Keratinocyte (primary cell): ENCODE measurements at regions not wholly inside any gene's neighbourhood (a gene's known extent, or its start where the extent isn't known, plus 50 kb on each side); places are given as distances from the start of the nearest gene placed in this dataset.

Source experiments
- DNase-seq: peaks from one replicate; pipeline ENCODE4 v3.0.0-alpha.2; 2011; ENCODE audit warnings: low read depth, missing footprints, low spot score
- FAIRE-seq: peaks from 2 replicates; lab custom pipeline; 2011; peaks lifted over from hg19 to GRCh38; lab: Jason Lieb, UNC
- H2AFZ ChIP-seq: 2 replicates; pipeline ENCODE4 v1.6.0; 2012; ENCODE audit warnings: low read length, control low read depth, inconsistent platforms; ENCODE audit not compliant: control insufficient read depth
- H3K27ac ChIP-seq: 2 replicates; pipeline ENCODE4 v1.5.1; 2011; ENCODE audit warnings: low read length; ENCODE audit not compliant: control insufficient read depth, insufficient read depth
- H3K27me3 ChIP-seq: 3 replicates; pipeline ENCODE4 v1.6.0; 2011; ENCODE audit warnings: low read length; ENCODE audit not compliant: control insufficient read depth, insufficient read depth; ENCODE audit errors: extremely low read depth
- H3K36me3 ChIP-seq, 2 experiments: 2 replicates in 1 of 2; 3 replicates in 1 of 2; pipeline ENCODE4 v1.5.1; 2011; ENCODE audit warnings: low read length in 2 of 2, mild to moderate bottlenecking in 1 of 2; ENCODE audit not compliant: control insufficient read depth in 2 of 2, insufficient read depth in 2 of 2; ENCODE audit errors: extremely low read depth in 1 of 2
- H3K4me1 ChIP-seq: 3 replicates; pipeline ENCODE4 v1.5.1; 2011; ENCODE audit warnings: low read length; ENCODE audit not compliant: control insufficient read depth, insufficient read depth; ENCODE audit errors: extremely low read depth
- H3K4me2 ChIP-seq: 3 replicates; pipeline ENCODE4 v1.6.0; 2011; ENCODE audit warnings: low read depth, low read length; ENCODE audit not compliant: control insufficient read depth, insufficient read depth; ENCODE audit errors: extremely low read depth
- H3K4me3 ChIP-seq, 3 experiments: fragments of 200-600 bp in 1 of 3; sonication (generic) in 1 of 3; 2 replicates in 2 of 3; 3 replicates in 1 of 3; pipeline ENCODE4 v1.5.1; 2011 to 2016; ENCODE audit warnings: low read length in 3 of 3, mild to moderate bottlenecking in 3 of 3, control low read depth in 2 of 3, inconsistent platforms in 1 of 3, low read depth in 1 of 3, mixed read lengths in 1 of 3, mixed run types in 1 of 3, moderate library complexity in 1 of 3; ENCODE audit not compliant: control insufficient read depth in 2 of 3, insufficient read depth in 2 of 3; ENCODE audit errors: extremely low read depth in 1 of 3
- H3K79me2 ChIP-seq: 2 replicates; pipeline ENCODE4 v1.6.0; 2012; ENCODE audit warnings: low read length; ENCODE audit not compliant: control insufficient read depth, insufficient read depth
- H3K9ac ChIP-seq: 3 replicates; pipeline ENCODE4 v1.6.0; 2011; ENCODE audit warnings: low read length; ENCODE audit not compliant: control insufficient read depth, insufficient read depth; ENCODE audit errors: extremely low read depth
- H3K9me1 ChIP-seq: 3 replicates; pipeline ENCODE4 v1.6.0; 2011; ENCODE audit warnings: low read length; ENCODE audit not compliant: control insufficient read depth, insufficient read depth; ENCODE audit errors: extremely low read depth
- H3K9me3 ChIP-seq: 2 replicates; pipeline ENCODE4 v1.5.1; 2012; ENCODE audit warnings: low read depth, low read length; ENCODE audit not compliant: control insufficient read depth
- H4K20me1 ChIP-seq: 3 replicates; pipeline ENCODE4 v1.6.0; 2011; ENCODE audit warnings: low read length; ENCODE audit not compliant: control insufficient read depth, insufficient read depth; ENCODE audit errors: extremely low read depth
- CTCF ChIP-seq, 3 experiments: IDR thresholded peaks in 1 of 3; conservative IDR thresholded peaks in 1 of 3; optimal IDR thresholded peaks in 1 of 3; 2 replicates in 2 of 3; 3 replicates in 1 of 3; pipeline versions ENCODE3 to v1.5.1; 2011; ENCODE audit warnings: low read length in 3 of 3, mild to moderate bottlenecking in 3 of 3, moderate library complexity in 2 of 3, control low read depth in 1 of 3, inconsistent platforms in 1 of 3; ENCODE audit not compliant: insufficient read depth in 2 of 3; ENCODE audit errors: extremely low read depth in 1 of 3
- EZH2 ChIP-seq: IDR thresholded peaks from one replicate; pipeline ENCODE4 v1.6.1; 2012; ENCODE audit warnings: inconsistent platforms, mild to moderate bottlenecking, low read length, moderate library complexity
- dilution Hi-C: fragments of 300-500 bp; cut with MboI; formaldehyde crosslinking; loops from one replicate; pipeline ENCODE4 v1.7.0; 2020; ENCODE audit warnings: low sequenced_read_pairs; ENCODE audit not compliant: extremely low pct_ligation_motif_present

- Histone ChIP-seq H4K20me1 (no peaks in the 10 kb centered on the region), H3K79me2 (no peaks in the 10 kb centered on the region), H3K36me3 (no peaks in the 10 kb centered on the region), H3K9me1 (no peaks in the 10 kb centered on the region), H3K9me3 (no peaks in the 10 kb centered on the region), H3K4me2 (no peak overlapping the region), H3K4me1 (no peaks in the 10 kb centered on the region), H3K27ac (no peak overlapping the region), H3K9ac (no peak overlapping the region), H2AFZ (no peak overlapping the region), H3K27me3 (no peaks in the 10 kb centered on the region), H3K4me3 (no peak overlapping the region)
- TF ChIP-seq EZH2 (no peak), CTCF (optimal IDR thresholded peaks at IDR 0.05 in 1 of 3, IDR thresholded peaks at IDR 0.05 in 1 of 3, conservative IDR thresholded peaks at IDR 0.05 in 1 of 3; ENCODE audit: extremely low read depth in 1 of 3, insufficient read depth in 2 of 3, low read length in 3 of 3) (no peak)
- FAIRE-seq (no peak), DNase-seq (no peak)
- dilution Hi-C loops: no loop called here
Observed at GRCh38 chr11:33509632-33510031, 191.0 kb downstream of the C11orf91 start.

- DNase-seq (no peak), FAIRE-seq (no peak)
- H3K27ac ChIP-seq: no peak overlapping the region
- TF ChIP-seq CTCF (optimal IDR thresholded peaks at IDR 0.05 in 1 of 3, IDR thresholded peaks at IDR 0.05 in 1 of 3, conservative IDR thresholded peaks at IDR 0.05 in 1 of 3; ENCODE audit: extremely low read depth in 1 of 3, insufficient read depth in 2 of 3, low read length in 3 of 3): no peak
- no peak for TF ChIP-seq EZH2
- no peak overlapping the region for H2AFZ ChIP-seq
- no peaks in the 10 kb centered on the region for H3K79me2 ChIP-seq
- H3K27me3 ChIP-seq: no peaks in the 10 kb centered on the region
- H3K4me1 ChIP-seq: no peaks in the 10 kb centered on the region
- no peaks in the 10 kb centered on the region for H3K9me1 ChIP-seq
- no peak overlapping the region for H3K9ac ChIP-seq
- H3K36me3 ChIP-seq: no peaks in the 10 kb centered on the region
- no peaks in the 10 kb centered on the region for H3K9me3 ChIP-seq
- no peak overlapping the region for H3K4me2 ChIP-seq
- no peaks in the 10 kb centered on the region for H4K20me1 ChIP-seq
- H3K4me3 ChIP-seq: no peak overlapping the region
- dilution Hi-C loops: no loop called here
Observed at GRCh38 chr11:33507967-33508366, 192.7 kb downstream of the C11orf91 start.
